COLO829 (cell line): ENCODE measurements at regions not wholly inside any gene's neighbourhood (a gene's known extent, or its start where the extent isn't known, plus 50 kb on each side); places are given as distances from the start of the nearest gene placed in this dataset.

Experiments
- DNase-seq: peaks from one replicate; pipeline ENCODE4 v3.0.0; 2012; ENCODE audit warnings: low spot score

DNA sequence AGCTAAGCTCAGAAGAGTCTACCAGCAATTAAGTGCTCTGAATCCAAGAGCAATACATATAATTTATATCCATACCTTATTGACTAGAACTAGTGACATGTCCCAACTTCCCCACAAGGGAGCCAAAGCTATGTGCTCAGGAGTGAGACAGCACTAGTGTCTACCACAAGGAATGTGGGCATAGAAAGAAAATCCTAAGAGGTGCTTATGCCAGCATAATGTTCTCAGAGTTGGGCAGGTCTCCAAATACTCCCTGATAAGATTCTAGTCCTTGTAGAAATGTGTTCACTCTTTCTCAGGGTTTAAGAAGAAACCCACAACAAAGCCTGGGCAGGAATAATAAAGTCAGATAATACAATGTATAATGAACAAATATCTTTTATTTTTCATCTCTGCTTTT, 275.1 kb downstream of the BRINP1 start:
- no peak for DNase-seq

DNA sequence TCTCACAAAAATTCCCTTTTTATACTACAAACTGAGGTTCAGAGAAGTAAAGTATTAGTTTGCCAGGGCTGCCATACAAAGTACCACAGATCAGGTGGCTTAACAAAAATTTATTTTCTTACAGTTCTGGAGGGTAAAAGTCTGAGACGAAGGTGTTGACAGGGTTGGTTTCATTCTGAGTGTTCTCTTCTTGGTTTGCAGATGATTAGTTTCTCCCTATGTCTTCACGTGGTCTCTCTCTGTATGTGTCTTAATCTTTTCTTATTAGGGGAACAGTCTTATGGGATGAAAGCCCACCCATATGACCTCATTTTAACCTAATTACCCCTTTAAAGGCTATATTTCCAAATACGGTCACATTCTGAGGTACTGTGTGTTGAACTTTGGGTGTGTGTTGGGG, 274.2 kb downstream of the BRINP1 start:
- DNase-seq, result no peak

DNA sequence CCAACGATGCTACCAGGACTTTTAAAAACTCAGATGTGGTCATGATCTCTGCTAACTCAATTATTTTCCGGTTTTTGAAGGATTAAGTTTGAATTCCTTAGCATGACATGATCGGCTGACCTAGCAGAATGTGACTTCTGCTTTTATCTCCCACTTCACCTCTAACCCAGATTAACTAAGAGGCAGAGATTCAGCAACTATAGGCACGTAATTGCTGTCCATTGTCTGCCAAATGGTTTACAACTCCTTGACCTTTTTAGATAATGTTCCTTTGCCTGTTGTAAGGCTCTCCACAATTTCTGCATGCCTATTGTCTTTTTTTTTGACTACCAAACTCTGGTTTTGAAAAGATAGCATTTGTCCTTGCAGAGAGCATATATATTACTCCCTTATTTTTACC, 268.2 kb downstream of the BRINP1 start:
- no peak for DNase-seq

GRCh38 chr9:119114681-119115080, 254.6 kb downstream of the BRINP1 start:
- no peak for DNase-seq
